Adrenal gland (tissue), 9 donors: ENCODE measurements at regions not wholly inside any gene's neighbourhood (a gene's known extent, or its start where the extent isn't known, plus 50 kb on each side); places are given as distances from the start of the nearest gene placed in this dataset.
A peak's percentile ranks its signal among the peaks of the same experiment; 100 is the strongest.

Source experiments
- DNase-seq, 7 donors: peaks; one replicate each; pipeline ENCODE4 v3.0.0-alpha.2; 2019 to 2020
- H3K27ac ChIP-seq, 5 donors: fragments of 200-600 bp; sonication (generic) in 4 of 5; 1 replicate in 3 of 5; 2 replicates in 2 of 5; pipeline versions ENCODE4 v1.5.1 to v1.8.0; 2016 to 2020; ENCODE audit warnings: mild to moderate bottlenecking in 1 of 5
- H3K27me3 ChIP-seq: fragments of 200-600 bp; 2 replicates; pipeline ENCODE4 v1.8.0; 2021
- H3K36me3 ChIP-seq, 2 donors: fragments of 200-600 bp; replicated peaks in 1 of 2; 1 replicate in 1 of 2; 2 replicates in 1 of 2; pipeline versions ENCODE4 v1.5.1 to v1.8.0; 2018 to 2022
- H3K4me1 ChIP-seq, 2 donors: fragments of 200-600 bp; replicated peaks in 1 of 2; 1 replicate in 1 of 2; 2 replicates in 1 of 2; pipeline versions ENCODE4 v1.5.1 to v1.8.0; 2018 to 2021
- H3K4me3 ChIP-seq, 4 donors: fragments of 200-600 bp; sonication (generic) in 3 of 4; one replicate each; pipeline ENCODE4 v1.5.1; 2016 to 2018
- H3K9me3 ChIP-seq, 3 donors: fragments of 200-600 bp; sonication (generic) in 1 of 3; replicated peaks in 1 of 3; 1 replicate in 2 of 3; 2 replicates in 1 of 3; pipeline versions ENCODE4 v1.5.1 to v1.8.0; 2016 to 2021
- CTCF ChIP-seq, 6 experiments: fragments of 450-650 bp in 4 of 6; fragments of 200-600 bp in 2 of 6; sonication (generic) in 1 of 6; IDR thresholded peaks; 1 replicate in 5 of 6; 2 replicates in 1 of 6; pipeline versions ENCODE4 v1.5.1 to v1.8.0; 2016 to 2021; ENCODE audit warnings: antibody characterized with exemption in 6 of 6, mild to moderate bottlenecking in 2 of 6, moderate library complexity in 1 of 6
- POLR2A ChIP-seq, 2 donors: fragments of 450-650 bp; IDR thresholded peaks; one replicate each; pipeline ENCODE4 v1.6.1; 2017; ENCODE audit warnings: antibody characterized with exemption in 2 of 2, mild to moderate bottlenecking in 2 of 2, moderate library complexity in 1 of 2
- WGBS, 4 donors: extraction: QIAGEN DNeasy Blood & Tissue Kit in 2 of 4; methylation state at CpG; one replicate each; pipeline versions ENCODE4 v1.1.5 to v1.1.7; 2013 to 2017; 5-methylcytosine and 5-hydroxymethylcytosine counted together
- intact Hi-C, 2 donors: fragments of 100-400 bp; cut with DNase I; formaldehyde crosslinking; loops; one replicate each; pipeline versions ENCODE4 v1.14.1 to v1.15.0; 2022 to 2023
- donor health status: healthy with polysubstance abuse.
- donor health status: Bipolar disorder and iron deficiency.
- donor health status: DM: yes; HTN: yes; CAD: no.
- donor health status: DM: no; HTN: no; CAD: no.
- donor health status: DM: no; HTN: no; CAD: no.

GRCh38 chr4:174427571-174428140 lies 94.6 kb downstream of the HPGD start:
- H3K27ac ChIP-seq: no peak overlapping the region
- no peaks in the 10 kb centered on the region for H3K36me3 ChIP-seq
- no peaks in the 10 kb centered on the region for H3K27me3 ChIP-seq
- no peak for TF ChIP-seq POLR2A (IDR thresholded peaks at IDR 0.05)
- no peak for TF ChIP-seq CTCF (IDR thresholded peaks at IDR 0.05)
- 75 to 82% (median 80%) methylated on average over 4 of the region's 4 CpGs for WGBS, 4 donors
- H3K4me3 ChIP-seq: no peak overlapping the region
- H3K9me3 ChIP-seq: no peaks in the 10 kb centered on the region
- intact Hi-C loops: no loop called here
- no peak for DNase-seq
- H3K4me1 ChIP-seq: peaks cover 0 to 5% of the 10 kb centered on the region in 2 donors

GRCh38 chr4:174425669-174426068 lies 96.6 kb downstream of the HPGD start:
- Histone ChIP-seq H3K4me1 (peaks cover 0 to 5% of the 10 kb centered on the region in 2 donors), H3K4me3 (no peak overlapping the region), H3K9me3 (no peaks in the 10 kb centered on the region), H3K27me3 (no peaks in the 10 kb centered on the region), H3K36me3 (no peaks in the 10 kb centered on the region), H3K27ac (no peak overlapping the region)
- DNase-seq: no peak
- TF ChIP-seq CTCF (IDR thresholded peaks at IDR 0.05): no peak
- no peak for TF ChIP-seq POLR2A (IDR thresholded peaks at IDR 0.05)
- WGBS, 4 donors: 84 to 90% (median 86%) methylated on average over 1 of the region's 1 CpG
- intact Hi-C loops: no loop called here

- peaks cover 0 to 5% of the 10 kb centered on the region in 2 donors for H3K4me1 ChIP-seq
- H3K9me3 ChIP-seq: no peaks in the 10 kb centered on the region
- no peak overlapping the region for H3K4me3 ChIP-seq
- peak; percentile 22 to 73 (median 40) for DNase-seq
- no peak for TF ChIP-seq CTCF (IDR thresholded peaks at IDR 0.05)
- no peak for TF ChIP-seq POLR2A (IDR thresholded peaks at IDR 0.05)
- intact Hi-C loops: no loop called here
- H3K36me3 ChIP-seq: no peaks in the 10 kb centered on the region
- H3K27me3 ChIP-seq: no peaks in the 10 kb centered on the region
- 8 to 11% (median 9%) methylated on average over 6 of the region's 6 CpGs for WGBS, 4 donors
- H3K27ac ChIP-seq: no peak overlapping the region
Measured at GRCh38 chr4:174423257-174423944, 98.9 kb downstream of the HPGD start.

GRCh38 chr4:174422893-174423256 lies 99.4 kb downstream of the HPGD start:
- H3K36me3 ChIP-seq: no peaks in the 10 kb centered on the region
- intact Hi-C loops: no loop called here
- H3K27ac ChIP-seq: no peak overlapping the region
- H3K4me1 ChIP-seq: peaks cover 0 to 5% of the 10 kb centered on the region in 2 donors
- H3K4me3 ChIP-seq: no peak overlapping the region
- H3K9me3 ChIP-seq: no peaks in the 10 kb centered on the region
- H3K27me3 ChIP-seq: no peaks in the 10 kb centered on the region
- TF ChIP-seq CTCF (IDR thresholded peaks at IDR 0.05): no peak
- no peak for DNase-seq
